KMS-11 (cell line): ENCODE measurements at regions not wholly inside any gene's neighbourhood (a gene's known extent, or its start where the extent isn't known, plus 50 kb on each side); places are given as distances from the start of the nearest gene placed in this dataset.

Experiments used
- H2AFZ ChIP-seq: fragments of 200-600 bp; sonication (generic); 2 replicates; pipeline ENCODE4 v1.6.1; 2016; ENCODE audit warnings: antibody characterized with exemption, mixed run types, low read depth
- H3K27ac ChIP-seq: fragments of 200-600 bp; sonication (generic); 2 replicates; pipeline ENCODE4 v1.6.1; 2016; ENCODE audit warnings: mild to moderate bottlenecking, mixed run types
- H3K27me3 ChIP-seq: fragments of 200-600 bp; sonication (generic); 2 replicates; pipeline ENCODE4 v1.6.1; 2017; ENCODE audit warnings: mild to moderate bottlenecking, low read depth, mixed run types, moderate library complexity; ENCODE audit not compliant: insufficient read depth
- H3K36me3 ChIP-seq: fragments of 200-600 bp; sonication (generic); 2 replicates; pipeline ENCODE4 v1.6.1; 2017; ENCODE audit warnings: mild to moderate bottlenecking, mixed run types; ENCODE audit not compliant: insufficient read depth
- H3K4me1 ChIP-seq: fragments of 200-600 bp; sonication (generic); 2 replicates; pipeline ENCODE4 v1.6.1; 2016; ENCODE audit warnings: mild to moderate bottlenecking, low read depth, mixed run types; ENCODE audit not compliant: poor library complexity, severe bottlenecking
- H3K4me2 ChIP-seq: fragments of 200-600 bp; sonication (generic); 2 replicates; pipeline ENCODE4 v1.7.0; 2016; ENCODE audit warnings: mild to moderate bottlenecking, mixed run types
- H3K4me3 ChIP-seq: fragments of 200-600 bp; sonication (generic); IDR thresholded peaks from 2 replicates; pipeline ENCODE4 v1.6.1; 2017; ENCODE audit warnings: low read depth, low read length, mixed read lengths; ENCODE audit not compliant: insufficient read depth
- H3K79me2 ChIP-seq: fragments of 200-600 bp; sonication (generic); 2 replicates; pipeline ENCODE4 v1.6.1; 2016; ENCODE audit warnings: low read depth, mixed run types; ENCODE audit not compliant: insufficient read depth
- H3K9ac ChIP-seq: fragments of 200-600 bp; sonication (generic); 2 replicates; pipeline ENCODE4 v1.6.1; 2016; ENCODE audit warnings: mild to moderate bottlenecking, mixed run types
- H4K20me1 ChIP-seq: fragments of 200-600 bp; sonication (generic); 2 replicates; pipeline ENCODE4 v1.6.1; 2016; ENCODE audit warnings: mild to moderate bottlenecking, mixed run types; ENCODE audit not compliant: insufficient read depth
- CTCF ChIP-seq: fragments of 200-600 bp; sonication (generic); conservative IDR thresholded peaks from 2 replicates; pipeline ENCODE4 v1.6.1; 2017; ENCODE audit warnings: low read depth, mild to moderate bottlenecking, antibody characterized with exemption, low read length, moderate library complexity, mixed read lengths

DNA sequence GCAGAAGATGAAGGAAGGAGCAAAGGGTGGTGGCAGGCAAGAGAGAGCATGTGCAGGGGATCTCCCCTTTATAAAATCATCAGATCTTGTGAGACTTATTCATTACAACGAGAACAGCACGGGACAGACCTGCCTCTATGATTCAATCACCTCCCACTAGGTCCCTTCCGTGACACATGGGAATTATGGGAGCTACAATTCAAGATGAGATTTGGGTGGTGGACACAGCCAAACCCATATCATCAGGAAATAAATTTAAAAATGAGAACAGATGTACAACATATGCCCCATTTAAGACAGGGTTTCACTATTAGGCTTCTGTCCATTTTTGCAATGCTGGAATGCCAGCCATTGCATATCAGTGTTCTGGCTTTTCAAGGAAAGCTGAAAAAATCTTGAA is 346.7 kb upstream of the SLIT2 start:
- no peak for TF ChIP-seq CTCF
- H3K9ac ChIP-seq = no peak overlapping the region
- no peaks in the 10 kb centered on the region for H3K79me2 ChIP-seq
- H3K27me3 ChIP-seq = no peaks in the 10 kb centered on the region
- H4K20me1 ChIP-seq = no peaks in the 10 kb centered on the region
- no peak overlapping the region for H3K4me2 ChIP-seq
- H3K27ac ChIP-seq = no peak overlapping the region
- H3K4me3 ChIP-seq = no peak overlapping the region
- H2AFZ ChIP-seq = no peak overlapping the region
- no peaks in the 10 kb centered on the region for H3K4me1 ChIP-seq
- H3K36me3 ChIP-seq = no peaks in the 10 kb centered on the region

- TF ChIP-seq CTCF = no peak
- Histone ChIP-seq H3K79me2 (no peaks in the 10 kb centered on the region), H3K4me2 (no peak overlapping the region), H2AFZ (no peak overlapping the region), H4K20me1 (no peaks in the 10 kb centered on the region), H3K4me3 (no peak overlapping the region), H3K36me3 (no peaks in the 10 kb centered on the region), H3K27me3 (no peaks in the 10 kb centered on the region), H3K9ac (no peak overlapping the region), H3K4me1 (no peaks in the 10 kb centered on the region), H3K27ac (no peak overlapping the region)
Measured at GRCh38 chr4:19888587-19888986, 363.1 kb upstream of the SLIT2 start.

DNA sequence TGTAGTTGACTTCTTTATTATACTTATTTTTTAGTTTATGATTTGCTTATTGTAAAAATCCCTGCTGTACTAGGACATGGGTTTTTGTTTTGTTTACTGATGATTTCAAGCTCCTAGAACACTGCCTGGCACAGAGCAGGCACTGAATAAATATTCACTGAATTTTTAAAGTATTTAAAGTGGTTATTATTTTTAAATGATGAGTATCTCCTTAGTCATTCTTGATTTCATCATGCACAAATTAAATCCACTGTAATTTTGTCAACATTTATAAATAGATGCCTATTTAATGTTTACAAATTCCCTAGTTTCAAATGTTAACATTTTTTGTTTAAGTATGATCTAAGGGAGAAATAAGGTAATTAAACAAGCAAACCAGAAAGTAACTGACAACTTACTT is 367.9 kb upstream of the SLIT2 start:
- no peaks in the 10 kb centered on the region for H4K20me1 ChIP-seq
- no peak overlapping the region for H3K4me3 ChIP-seq
- no peaks in the 10 kb centered on the region for H3K36me3 ChIP-seq
- no peaks in the 10 kb centered on the region for H3K4me1 ChIP-seq
- no peak overlapping the region for H3K9ac ChIP-seq
- H3K27me3 ChIP-seq = no peaks in the 10 kb centered on the region
- H3K4me2 ChIP-seq = no peak overlapping the region
- no peaks in the 10 kb centered on the region for H3K79me2 ChIP-seq
- H2AFZ ChIP-seq = no peak overlapping the region
- no peak for TF ChIP-seq CTCF
- H3K27ac ChIP-seq = no peak overlapping the region

- Histone ChIP-seq H3K36me3 (no peaks in the 10 kb centered on the region), H2AFZ (no peak overlapping the region), H3K79me2 (no peaks in the 10 kb centered on the region), H3K4me3 (no peak overlapping the region), H3K4me1 (no peaks in the 10 kb centered on the region), H3K4me2 (no peak overlapping the region), H3K27me3 (no peaks in the 10 kb centered on the region), H3K27ac (no peak overlapping the region), H3K9ac (no peak overlapping the region), H4K20me1 (no peaks in the 10 kb centered on the region)
- TF ChIP-seq CTCF = no peak
Measured at GRCh38 chr4:19880206-19880605, 371.5 kb upstream of the SLIT2 start.

- no peak for TF ChIP-seq CTCF
- Histone ChIP-seq H3K27me3 (no peaks in the 10 kb centered on the region), H3K4me1 (no peaks in the 10 kb centered on the region), H3K79me2 (no peaks in the 10 kb centered on the region), H3K36me3 (no peaks in the 10 kb centered on the region), H2AFZ (no peak overlapping the region), H3K4me2 (no peak overlapping the region), H3K27ac (no peak overlapping the region), H3K4me3 (no peak overlapping the region), H3K9ac (no peak overlapping the region), H4K20me1 (no peaks in the 10 kb centered on the region)
Measured at GRCh38 chr4:19879330-19879729, 372.4 kb upstream of the SLIT2 start.
